HG02678 (cell line): ENCODE measurements at regions not wholly inside any gene's neighbourhood (a gene's known extent, or its start where the extent isn't known, plus 50 kb on each side); places are given as distances from the start of the nearest gene placed in this dataset.

Experiments used
- ATAC-seq: cut with Tn5 transposase; IDR thresholded peaks from one replicate; pipeline ENCODE4 v1.9.1; 2021; ENCODE audit warnings: mild to moderate bottlenecking, moderate library complexity; ENCODE audit not compliant: unreplicated experiment

DNA sequence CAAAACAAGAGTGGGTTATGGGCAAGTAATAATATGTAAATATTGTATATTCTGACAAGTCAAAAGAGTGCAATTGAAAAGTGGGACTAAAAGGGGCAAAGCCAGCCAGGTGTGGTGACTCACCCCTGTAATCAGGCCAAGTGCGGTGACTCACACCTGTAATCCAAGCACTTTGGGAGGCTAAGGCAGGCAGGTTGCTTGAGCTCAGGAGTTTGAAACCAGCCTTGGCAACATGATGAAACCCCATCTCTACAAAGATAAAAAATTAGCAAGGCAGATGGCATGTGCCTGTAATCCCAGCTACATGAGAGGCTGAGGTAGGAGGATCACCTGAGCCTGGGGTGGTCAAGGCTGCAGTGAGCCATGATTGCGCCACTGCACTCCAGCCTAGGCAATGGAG is 304.0 kb downstream of the HHIPL2 start:
- ATAC-seq = no peak

DNA sequence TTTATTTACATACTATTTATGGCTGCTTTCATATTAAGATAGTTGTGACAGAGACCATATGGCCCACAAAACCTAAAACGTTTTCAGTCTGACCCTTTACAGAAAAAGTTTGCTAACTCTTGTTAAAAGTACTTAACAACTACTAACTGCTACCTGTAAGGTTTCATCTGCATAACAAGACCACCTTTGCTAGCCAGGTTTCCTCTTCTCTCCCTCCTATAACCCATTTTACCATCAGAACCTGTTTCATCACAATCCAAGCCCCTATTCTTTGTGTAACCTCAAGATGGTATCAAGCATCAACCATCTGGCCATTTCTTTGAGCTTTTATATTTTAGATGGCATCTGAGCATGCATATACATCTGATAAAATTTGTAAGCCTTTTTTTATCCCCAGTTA is 305.4 kb downstream of the HHIPL2 start:
- no peak for ATAC-seq

DNA sequence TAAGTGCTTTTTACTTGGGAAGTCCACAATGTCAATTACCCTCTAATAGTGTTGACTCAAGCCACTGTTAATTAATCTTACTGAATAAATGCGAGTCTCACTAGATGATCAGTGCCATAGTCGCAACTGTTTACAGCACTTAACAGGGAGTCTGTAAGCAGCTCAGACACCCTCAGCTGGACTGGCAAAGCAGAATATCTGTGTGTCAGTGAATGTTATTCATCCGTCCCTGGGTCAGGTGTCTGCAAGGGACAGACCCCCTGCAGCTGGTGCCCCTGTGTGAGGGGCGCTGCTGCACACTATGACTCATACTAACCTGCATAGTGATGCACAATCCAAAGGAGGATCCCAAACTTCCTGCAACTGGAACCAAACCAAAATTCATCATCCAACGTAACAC is 306.5 kb downstream of the HHIPL2 start:
- no peak for ATAC-seq

DNA sequence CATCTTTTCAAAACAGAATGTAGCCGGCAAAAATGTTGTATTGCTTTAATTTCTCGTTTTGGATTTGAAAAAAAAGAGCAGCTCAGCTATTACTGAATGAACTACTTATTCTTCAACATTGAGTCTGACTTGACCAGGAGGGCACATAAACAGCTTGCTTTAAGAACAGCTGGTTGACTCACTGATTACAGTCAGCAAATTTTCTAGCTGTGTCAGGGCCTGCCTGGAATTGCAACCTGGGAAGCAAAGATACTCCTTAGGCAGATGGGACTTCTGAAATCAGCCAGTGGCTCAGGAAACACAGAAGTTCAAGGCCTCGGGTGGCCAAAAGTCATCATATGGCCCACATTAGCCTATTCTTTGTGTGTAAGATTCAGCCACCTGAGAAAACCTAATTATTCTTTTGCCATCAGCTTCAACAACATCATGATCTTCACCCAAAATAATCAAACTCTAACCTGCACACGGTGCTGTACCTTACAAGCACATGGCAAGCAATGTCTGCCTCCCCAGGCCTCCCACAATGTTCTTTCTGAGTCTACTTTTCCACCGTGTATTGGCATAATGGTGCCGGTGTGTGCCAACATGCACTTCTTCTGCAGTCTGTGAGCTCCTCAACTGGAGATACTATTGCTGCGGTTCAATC is 307.2 kb downstream of the HHIPL2 start:
- ATAC-seq = no peak

DNA sequence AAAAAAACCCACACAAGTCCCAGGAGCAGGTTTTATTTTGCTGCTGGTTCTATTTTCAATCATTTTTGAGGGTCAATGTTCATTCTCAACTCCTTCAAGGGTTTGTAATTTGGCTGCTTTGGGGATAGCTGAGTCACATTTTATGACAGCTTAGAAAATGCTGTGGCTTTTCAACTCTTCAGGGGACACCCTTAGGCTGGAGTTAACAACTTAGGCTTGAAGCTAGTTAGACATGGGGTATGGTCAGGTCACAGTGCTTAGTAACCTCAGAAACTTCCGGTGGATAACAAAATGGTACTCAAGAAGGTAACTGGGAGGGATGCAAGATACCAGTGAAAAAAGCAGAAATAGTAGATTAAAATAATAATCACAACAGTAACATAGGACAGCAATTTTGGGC is 308.8 kb downstream of the HHIPL2 start:
- ATAC-seq = no peak

DNA sequence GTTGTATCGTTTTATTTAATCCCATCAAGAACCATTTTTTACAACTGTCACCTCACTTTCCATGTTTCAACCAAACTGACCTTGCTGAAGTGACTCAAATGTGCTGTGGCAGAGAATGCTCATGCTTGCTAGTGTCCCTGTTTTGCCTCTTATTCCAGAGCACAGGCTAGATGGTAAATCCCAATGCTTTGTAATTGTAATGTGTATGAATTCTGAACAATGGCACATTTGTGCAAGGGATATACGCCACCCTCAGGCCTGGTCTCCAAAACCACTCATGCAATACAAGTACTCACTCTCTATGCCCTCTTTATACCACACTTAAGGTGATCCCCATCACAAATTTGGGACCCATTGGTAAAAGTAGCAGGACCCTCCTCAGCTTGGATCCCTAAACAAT is 313.6 kb downstream of the HHIPL2 start:
- no peak for ATAC-seq

GRCh38 chr1:222233444-222234158 is 314.3 kb downstream of the HHIPL2 start:
- no peak for ATAC-seq

DNA sequence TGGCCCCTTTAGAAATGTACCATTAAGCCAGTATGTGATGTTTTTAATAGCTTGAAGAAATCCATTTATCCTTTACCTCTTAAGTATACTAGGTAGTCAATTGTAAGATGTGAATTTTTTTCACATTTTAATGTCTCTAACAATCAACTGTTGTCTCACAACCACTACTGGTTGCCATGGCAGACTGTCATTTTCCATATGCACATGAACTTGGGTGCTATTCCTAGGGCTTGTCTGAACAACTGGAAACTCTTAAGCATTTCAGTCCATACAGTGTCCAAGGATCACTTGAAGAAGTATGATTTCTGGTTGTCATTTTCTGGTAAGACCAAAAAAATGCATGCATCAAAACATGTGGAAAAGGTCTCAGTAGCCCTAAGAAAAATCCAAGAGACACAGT is 315.1 kb downstream of the HHIPL2 start:
- no peak for ATAC-seq

DNA sequence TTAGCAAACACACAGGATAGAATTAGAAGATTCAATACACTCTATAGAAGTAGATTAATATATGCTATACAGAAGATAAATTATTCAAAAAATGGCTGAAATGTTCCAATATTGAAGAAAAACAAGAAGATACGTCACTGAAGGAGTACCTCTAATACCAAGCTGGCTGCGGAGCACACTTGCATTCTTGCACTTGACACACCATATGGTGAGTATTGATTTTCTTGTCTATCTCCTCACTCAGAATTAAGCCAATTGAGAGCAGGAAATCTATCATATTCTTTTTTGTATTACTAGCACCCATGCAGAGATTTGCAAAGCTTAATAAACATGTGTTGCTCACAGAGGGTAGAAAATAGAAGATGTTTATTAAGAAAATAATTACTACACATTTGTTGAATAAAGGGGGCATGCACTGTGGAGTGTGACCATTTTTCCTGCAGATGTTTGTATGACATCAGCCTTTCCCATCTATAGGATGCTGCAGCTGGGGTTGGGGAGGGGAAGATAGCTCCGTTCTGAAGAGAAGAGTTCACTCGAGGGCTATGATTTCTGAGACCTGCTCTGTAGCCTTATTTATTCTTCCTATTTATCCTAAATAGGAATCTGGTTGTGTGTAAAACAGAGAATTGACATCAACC is 318.1 kb downstream of the HHIPL2 start:
- ATAC-seq = no peak

DNA sequence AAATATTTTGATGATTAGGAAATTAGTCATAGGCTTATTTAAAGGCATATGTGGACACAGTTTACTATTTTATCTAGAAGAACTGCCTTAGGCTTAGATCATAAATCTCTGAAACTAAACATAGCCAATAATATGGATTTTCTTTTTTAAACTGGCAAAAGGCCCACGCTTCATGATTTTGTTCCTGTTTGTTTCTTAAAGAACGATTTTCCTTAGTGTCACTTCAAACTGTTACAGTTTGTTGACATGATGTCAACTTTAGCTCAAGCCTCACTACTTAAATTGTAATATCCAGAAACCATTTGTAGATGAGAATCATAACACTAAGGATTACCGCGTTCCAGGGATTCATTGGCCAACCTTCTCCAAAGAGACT is 322.6 kb downstream of the HHIPL2 start:
- no peak for ATAC-seq

- no peak for ATAC-seq
Observed at GRCh38 chr1:222224636-222225315, 323.1 kb downstream of the HHIPL2 start.

- no peak for ATAC-seq
Observed at GRCh38 chr1:222224156-222224555, 323.7 kb downstream of the HHIPL2 start.

- no peak for ATAC-seq
Observed at GRCh38 chr1:222223010-222223409, 324.9 kb downstream of the HHIPL2 start.

DNA sequence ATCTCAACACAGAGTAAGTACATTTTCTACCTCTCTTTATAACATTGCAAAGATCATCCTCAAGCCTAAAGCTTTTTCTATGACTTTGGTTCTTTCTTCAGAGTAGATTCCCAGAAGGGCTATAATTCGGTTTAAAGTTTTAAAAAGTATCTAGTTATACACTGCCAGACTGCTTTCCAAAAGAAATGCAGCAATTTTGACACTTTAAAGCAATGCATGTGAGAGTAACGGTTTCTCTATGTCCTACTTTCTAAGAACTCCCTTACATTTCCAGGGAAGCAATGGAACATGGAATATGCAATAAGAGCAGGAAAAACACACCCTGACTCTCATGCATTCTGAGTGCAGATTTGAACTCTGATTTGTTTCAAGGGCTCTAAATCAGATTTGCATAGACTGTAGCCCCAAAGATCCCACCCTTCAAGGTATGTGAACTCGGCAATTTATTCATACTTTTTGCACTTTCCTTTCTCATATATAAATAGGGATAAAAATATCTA is 331.6 kb downstream of the HHIPL2 start:
- ATAC-seq = no peak

DNA sequence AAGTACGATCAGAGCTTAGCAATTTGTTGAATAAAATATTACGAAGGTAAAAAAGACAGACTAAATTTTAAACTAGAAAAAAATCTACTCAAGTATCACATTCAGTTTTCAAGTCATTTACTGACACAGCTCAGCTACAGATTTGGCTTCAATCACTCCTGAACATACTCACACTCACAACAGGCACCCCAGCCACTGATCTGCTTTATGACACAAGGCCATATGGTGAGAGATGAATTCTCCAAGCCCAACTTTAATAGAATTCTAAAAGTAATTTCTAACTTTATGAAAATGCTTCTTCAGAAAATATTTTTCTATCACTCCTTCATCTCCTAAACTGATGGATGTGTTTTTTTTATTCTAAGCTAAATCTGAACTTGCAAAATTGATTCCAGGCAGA is 337.1 kb downstream of the HHIPL2 start:
- no peak for ATAC-seq

DNA sequence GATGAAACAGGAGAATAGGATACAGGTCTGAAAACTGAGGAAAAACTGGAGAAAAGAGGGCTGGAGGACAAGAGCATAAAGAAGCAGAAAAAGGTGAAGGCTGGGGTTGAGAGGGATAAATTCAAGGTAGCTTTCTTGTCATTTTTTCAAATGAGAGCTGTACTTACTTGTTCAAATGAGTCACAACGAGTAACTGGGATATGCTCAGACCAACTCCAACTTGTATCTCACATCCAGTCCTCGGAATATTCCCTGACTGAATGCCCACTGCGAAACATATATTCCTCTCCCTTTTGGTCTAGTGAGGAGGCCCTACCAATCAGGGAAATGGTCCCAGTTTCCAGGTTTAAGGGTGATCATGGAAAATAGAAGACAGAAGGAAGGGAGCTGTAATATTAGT is 343.4 kb downstream of the HHIPL2 start:
- no peak for ATAC-seq

DNA sequence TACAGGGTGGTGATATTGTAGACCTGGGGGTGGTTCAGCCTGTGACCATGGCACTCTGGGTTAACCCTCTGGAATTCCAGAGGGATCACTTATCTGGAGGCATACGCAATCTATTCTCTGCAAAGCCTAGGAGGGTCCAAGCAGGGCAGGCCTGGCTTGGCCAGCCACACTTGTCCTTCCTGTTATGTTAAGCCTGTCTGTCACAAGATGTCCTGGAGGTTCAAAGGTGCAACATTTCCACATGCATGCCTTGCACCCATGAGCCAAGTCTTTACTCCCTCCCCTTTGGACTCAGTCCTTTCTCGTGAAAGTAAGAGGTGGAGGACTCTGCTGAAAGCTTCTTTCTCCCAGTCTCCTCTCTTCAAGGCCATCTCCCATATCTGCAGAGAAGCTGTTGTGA is 345.1 kb downstream of the HHIPL2 start:
- ATAC-seq = no peak

GRCh38 chr1:222196736-222197135 is 351.2 kb downstream of the HHIPL2 start:
- ATAC-seq = no peak

GRCh38 chr1:222196288-222196687 is 351.6 kb downstream of the HHIPL2 start:
- ATAC-seq = no peak

GRCh38 chr1:222195857-222196256 is 352.0 kb downstream of the HHIPL2 start:
- ATAC-seq = no peak

- no peak for ATAC-seq
Observed at GRCh38 chr1:222189218-222189617, 358.7 kb downstream of the HHIPL2 start.
